ENCODE measurements at regions not wholly inside any gene's neighbourhood (a gene's known extent, or its start where the extent isn't known, plus 50 kb on each side); places are given as distances from the start of the nearest gene placed in this dataset.

DNA sequence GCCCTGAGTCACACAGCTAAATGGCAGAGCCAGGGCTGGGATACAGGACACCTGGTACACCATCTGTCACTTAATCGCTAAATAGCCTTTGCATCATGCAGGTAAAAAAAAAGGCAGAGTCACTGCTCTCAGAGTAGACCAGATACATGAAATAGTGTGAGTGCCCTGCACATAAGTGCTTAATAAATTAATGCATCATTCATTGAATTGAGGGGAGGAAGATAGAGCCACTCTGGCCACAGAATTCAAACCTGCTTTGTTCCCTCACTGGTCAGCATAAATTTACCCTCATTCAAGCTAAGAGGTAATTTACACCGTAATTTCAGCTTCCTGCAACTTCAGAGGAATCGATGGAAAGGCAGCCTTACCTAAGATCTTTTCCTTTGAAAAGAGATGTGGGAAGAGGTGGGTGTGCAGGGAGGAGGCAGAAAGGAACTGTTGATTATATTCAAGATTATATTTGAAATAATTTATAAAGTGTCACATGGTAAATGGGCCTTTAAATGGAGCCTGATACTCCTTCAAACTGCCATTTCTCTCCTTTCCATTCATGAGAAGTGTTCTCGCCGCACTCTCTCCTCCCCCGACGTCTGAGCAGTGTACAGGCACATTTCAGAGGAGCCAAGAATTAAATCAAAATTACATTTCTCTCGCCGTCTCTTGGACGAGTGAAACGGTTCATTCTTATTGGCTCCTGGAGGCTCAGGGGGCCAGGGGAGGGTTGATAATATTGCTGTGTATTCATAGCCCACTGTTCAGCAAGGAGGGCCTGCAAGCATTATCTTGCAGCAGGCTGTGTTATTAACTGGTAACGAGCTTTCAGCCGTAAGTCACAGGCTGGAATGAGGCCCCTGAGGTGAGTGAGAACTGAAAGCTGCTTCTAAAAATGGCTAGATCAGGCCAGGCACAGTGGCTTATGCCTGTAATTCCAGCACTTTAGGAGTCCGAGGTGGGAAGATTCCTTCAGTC is 52.2 kb upstream of the HMGXB4 start:
- TF ChIP-seq CTCF (IDR thresholded peaks at IDR 0.05) = no peak
- TF ChIP-seq POLR2A (IDR thresholded peaks at IDR 0.05) = no peak
